Esophagus squamous epithelium (tissue), 4 donors: ENCODE measurements at regions not wholly inside any gene's neighbourhood (a gene's known extent, or its start where the extent isn't known, plus 50 kb on each side); places are given as distances from the start of the nearest gene placed in this dataset.

ENCODE experiments used
- POLR2A ChIP-seq, 4 donors: fragments of 450-650 bp; IDR thresholded peaks; one replicate each; pipeline ENCODE4 v1.6.1; 2017; ENCODE audit warnings: antibody characterized with exemption in 4 of 4, mild to moderate bottlenecking in 4 of 4, moderate library complexity in 3 of 4
- TF ChIP-seq, protein P1 (sequence below), 6 experiments: fragments of 450-650 bp in 4 of 6; fragments of 200-600 bp in 2 of 6; sonication (generic) in 2 of 6; IDR thresholded peaks; one replicate each; pipeline ENCODE4 v1.5.1; 2016 to 2019; ENCODE audit warnings: antibody characterized with exemption in 6 of 6, mild to moderate bottlenecking in 4 of 6, moderate library complexity in 4 of 6

DNA sequence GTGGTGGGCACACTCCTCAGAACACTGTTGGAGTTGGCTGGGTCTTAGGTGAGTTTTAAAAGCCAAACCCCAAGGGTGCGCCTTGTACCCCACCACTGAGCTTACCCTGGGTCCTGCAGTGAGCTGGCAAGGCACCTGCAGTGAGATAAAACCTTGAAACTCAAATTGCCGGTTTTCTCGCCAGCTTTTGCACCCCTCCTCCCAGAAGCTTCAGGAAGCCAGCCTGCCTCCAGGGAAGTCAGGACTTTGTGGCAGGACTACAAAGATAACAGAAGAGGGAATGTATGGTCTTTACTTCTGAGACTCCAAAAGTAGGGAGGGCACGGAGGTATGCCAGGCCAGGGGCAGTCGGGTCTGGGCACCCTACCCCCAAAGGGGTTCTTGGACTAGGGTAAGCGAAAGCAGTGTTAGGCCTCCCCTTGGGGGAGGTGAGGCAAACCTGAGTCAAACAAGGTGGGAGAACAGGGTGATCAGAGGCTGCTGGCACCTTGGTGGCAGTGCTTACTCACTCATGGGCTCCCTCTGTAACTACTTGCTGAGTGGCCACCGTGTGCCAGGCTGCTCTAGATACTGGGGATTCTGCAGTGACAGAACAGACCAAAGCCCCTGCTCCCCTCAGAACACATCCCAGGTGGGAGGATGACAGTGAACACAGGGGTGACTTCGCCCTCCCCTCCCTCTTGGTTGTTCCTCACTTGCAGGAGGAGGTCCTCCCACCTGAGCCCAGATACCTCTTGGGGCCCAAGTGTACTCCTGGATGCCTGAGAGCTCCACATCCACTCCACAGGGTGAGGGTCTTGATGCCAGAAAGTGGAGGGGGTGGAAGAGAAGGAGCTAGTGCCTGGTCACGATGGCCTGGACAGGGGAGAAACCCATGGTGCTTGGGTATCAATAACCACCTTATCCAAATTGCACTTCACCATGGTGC lies 69.3 kb upstream of the RGPD5 start:
- TF ChIP-seq, protein P1, sequence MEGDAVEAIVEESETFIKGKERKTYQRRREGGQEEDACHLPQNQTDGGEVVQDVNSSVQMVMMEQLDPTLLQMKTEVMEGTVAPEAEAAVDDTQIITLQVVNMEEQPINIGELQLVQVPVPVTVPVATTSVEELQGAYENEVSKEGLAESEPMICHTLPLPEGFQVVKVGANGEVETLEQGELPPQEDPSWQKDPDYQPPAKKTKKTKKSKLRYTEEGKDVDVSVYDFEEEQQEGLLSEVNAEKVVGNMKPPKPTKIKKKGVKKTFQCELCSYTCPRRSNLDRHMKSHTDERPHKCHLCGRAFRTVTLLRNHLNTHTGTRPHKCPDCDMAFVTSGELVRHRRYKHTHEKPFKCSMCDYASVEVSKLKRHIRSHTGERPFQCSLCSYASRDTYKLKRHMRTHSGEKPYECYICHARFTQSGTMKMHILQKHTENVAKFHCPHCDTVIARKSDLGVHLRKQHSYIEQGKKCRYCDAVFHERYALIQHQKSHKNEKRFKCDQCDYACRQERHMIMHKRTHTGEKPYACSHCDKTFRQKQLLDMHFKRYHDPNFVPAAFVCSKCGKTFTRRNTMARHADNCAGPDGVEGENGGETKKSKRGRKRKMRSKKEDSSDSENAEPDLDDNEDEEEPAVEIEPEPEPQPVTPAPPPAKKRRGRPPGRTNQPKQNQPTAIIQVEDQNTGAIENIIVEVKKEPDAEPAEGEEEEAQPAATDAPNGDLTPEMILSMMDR (IDR thresholded peaks at IDR 0.05) = no peak
- TF ChIP-seq POLR2A (IDR thresholded peaks at IDR 0.05) = no peak
